ENCODE measurements at regions not wholly inside any gene's neighbourhood (a gene's known extent, or its start where the extent isn't known, plus 50 kb on each side); places are given as distances from the start of the nearest gene placed in this dataset.

DNA sequence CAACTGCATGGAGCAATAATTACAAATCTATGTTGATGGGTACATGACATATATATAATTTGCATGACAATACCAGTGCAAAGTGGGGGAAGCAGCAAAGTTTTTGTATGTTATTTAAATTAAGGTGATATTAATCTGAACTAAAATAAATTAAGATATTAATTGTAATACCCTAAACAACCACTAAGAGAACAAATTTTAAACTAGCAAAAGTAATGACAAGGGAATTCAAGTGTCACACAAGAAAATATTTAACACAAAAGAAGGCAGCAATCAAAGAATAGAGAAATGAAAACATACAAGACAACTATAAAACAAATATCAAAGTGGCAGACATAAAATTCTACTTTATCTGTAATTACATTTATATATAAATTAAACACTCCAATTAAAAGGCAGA lies 2003.4 kb downstream of the MAT2B start:
- DNase-seq, result no peak

- DNase-seq, result no peak
Measured at GRCh38 chr5:165521816-165522610, 2016.6 kb downstream of the MAT2B start.

DNA sequence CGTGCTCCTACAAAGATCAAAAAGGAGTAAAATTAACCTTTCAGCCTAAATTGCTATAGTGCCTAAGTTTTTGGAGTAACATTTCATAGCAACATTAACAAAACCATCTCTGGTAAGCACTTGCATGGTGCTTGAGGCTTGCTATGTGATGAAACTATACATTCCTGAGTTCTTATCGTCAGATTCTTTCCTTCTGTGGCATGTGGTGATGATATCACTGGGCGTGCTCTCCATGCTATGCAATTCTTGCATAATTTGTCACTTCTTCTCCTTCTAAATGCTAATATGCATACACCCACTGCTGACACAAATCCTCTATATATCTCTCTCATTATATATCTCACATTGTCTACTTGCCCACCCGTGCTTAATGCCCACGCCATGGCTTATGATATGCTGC lies 2019.9 kb downstream of the MAT2B start:
- DNase-seq, result no peak

GRCh38 chr5:165526357-165526756 lies 2020.9 kb downstream of the MAT2B start:
- no peak for DNase-seq

GRCh38 chr5:165527577-165527976 lies 2022.2 kb downstream of the MAT2B start:
- no peak for DNase-seq

- DNase-seq, result no peak
Measured at GRCh38 chr5:165538065-165538464, 2032.6 kb downstream of the MAT2B start.

DNA sequence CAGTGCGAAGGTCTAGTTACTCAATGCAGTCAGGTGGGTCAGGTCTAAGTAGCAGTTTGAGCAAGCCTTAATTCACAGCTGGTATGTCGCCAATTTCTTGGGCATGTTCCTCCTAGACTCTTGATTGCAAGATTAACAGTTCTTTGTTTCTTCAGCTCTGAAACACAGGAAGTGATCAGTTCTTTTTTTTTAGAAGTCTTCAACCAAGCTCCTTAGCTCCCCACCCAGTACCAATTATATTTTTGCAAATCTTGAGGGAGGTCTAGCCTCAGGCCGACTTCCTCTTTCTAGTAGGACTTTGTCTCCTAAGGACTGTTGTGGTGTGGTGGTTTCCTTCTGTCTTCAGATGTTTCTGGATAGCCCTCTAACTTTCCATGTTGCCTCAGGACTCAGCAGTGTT lies 2054.2 kb downstream of the MAT2B start:
- DNase-seq, result no peak

- DNase-seq, result no peak
Measured at GRCh38 chr5:165560648-165561047, 2055.2 kb downstream of the MAT2B start.

DNA sequence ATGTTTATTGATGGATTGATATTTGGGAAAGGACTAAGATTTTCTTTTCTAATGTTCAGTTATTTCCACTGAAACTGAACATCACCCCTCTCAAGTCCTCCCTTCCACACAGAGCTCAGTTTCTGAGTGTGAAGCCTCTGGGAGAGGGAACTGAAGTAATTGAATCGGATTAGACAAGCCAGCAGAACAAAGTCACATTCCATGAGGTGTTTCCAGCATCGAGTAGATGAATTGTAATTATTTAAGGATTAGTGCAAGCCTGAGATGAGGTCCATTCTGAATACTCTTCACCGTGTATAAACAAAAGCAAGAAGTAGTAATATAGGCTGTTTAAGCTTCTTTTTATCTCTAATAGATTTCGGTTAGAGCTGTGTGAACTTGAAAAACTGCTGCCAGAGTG lies 2060.5 kb downstream of the MAT2B start:
- no peak for DNase-seq

DNA sequence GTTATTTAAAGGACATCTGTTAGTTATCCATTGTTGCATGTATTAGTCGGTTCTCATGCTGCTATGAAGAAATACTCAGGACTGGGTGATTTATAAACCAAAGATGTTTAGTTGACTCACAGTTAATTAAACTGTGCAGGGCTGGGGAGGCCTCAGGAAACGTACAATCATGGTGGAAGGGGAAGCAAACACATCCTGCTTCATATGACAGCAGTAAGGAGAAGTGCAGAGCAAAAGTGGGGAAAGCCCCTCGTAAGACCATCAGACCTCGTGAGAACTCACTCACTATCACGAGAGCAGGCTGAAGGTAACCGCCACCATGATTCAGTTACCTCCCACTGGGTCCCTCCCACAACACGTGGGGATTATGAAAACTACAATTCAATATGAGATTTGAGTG lies 2064.1 kb downstream of the MAT2B start:
- DNase-seq, result no peak

GRCh38 chr5:165573445-165573844 lies 2068.0 kb downstream of the MAT2B start:
- DNase-seq, result no peak

DNA sequence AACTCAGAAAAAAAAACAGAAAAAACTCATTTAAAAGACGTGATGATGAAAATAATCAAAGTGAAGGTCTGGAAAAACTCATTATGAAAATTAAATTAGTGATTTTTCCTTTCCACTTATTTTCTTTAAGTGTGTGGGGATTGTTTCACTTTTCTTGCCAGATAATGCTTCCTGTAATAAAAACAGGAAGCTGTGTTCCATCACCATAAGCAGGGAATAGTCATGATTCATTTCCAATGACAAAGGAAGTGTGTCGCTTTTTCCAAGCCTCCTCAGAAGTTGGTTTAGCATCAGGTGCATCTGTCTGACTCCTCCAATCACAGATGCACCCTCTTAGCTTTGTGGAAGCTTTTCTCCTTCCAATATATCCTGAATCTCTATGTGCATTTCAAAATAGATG lies 2068.7 kb downstream of the MAT2B start:
- DNase-seq, result no peak

GRCh38 chr5:165576678-165577275 lies 2071.4 kb downstream of the MAT2B start:
- DNase-seq, result no peak

DNA sequence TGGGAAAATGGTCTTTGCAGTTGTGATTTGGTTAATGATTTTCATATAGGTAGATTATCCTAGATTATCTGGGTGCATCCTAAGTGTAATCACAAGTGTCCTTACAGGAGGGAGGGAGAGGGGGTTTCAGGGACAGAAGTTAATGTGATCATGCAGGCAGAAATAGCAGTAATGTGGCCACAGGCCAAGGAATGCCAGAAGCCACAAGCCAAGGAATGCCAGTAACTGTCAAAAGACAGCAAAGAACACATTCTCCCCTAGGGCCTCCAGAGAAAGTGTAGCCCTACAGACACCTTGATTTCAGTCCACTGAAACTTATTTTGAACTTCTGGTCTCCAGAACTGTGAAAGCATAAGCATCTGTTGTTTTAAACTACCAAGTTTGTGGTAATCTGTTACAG lies 2074.5 kb downstream of the MAT2B start:
- no peak for DNase-seq

GRCh38 chr5:165594693-165595092 lies 2089.3 kb downstream of the MAT2B start:
- DNase-seq, result no peak

GRCh38 chr5:165602529-165602928 lies 2097.1 kb downstream of the MAT2B start:
- no peak for DNase-seq

GRCh38 chr5:165607026-165607425 lies 2101.6 kb downstream of the MAT2B start:
- DNase-seq, result no peak

DNA sequence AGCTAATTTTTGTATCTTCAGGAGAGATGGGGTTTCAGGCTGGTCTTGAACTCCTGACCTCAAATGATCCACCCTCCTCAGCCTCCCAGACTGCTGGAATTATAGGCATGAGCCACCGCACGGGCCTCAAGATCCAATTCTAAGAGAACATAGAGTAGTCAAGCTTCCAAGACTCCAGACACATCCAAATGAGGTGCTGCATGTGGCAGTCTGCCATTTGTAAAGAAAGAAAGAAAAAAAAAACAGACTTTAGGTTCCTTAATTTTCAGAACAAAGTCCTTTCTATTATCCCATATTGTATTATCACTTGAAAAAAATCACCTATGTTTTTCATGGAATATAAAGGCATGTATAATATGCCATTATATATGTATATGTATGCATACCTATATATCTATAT lies 2104.5 kb downstream of the MAT2B start:
- no peak for DNase-seq

- DNase-seq, result no peak
Measured at GRCh38 chr5:165616490-165617405, 2111.3 kb downstream of the MAT2B start.

DNA sequence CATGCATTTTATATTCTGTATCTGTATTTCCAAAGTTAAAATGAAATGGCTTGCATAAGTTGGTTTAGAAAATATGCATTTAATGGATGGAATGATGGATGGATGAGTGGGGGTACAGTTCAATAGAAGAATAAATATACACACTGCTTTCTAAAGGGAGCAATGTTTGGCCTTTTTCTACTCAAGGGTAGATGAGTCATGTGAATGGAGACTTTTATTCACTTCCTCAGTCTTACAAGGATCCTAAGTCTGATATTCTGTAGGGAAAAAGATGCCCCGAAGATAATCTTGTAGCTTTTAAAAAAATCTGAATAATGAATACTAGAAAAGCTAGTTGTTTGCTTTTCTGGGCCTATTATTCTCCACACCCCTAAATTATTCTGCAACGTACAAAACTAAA lies 2112.1 kb downstream of the MAT2B start:
- DNase-seq, result no peak

DNA sequence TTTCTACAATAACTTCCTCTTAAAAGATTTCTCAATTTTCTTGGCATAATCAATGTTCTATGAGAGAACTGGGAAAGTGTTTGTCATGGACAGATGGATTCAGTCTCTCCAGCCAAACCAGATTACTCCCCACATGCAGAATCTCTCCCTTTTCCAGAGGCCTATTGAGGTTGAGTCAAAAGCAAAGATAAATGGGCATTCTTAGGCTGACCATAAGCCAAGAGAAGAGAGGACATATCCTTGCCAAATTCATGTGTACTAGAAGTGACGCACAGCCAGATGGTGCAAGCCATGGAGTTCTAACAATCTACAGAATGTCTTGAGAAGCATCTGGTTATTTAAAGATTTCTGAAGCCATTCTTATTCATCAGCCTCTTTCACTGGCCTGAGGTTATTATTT lies 2115.0 kb downstream of the MAT2B start:
- DNase-seq, result no peak

- peak; percentile 4 for DNase-seq
Measured at GRCh38 chr5:165622864-165623536, 2117.6 kb downstream of the MAT2B start.

All from NCI-H2029 treated with DMSO at 0.1 percent for 48 hours (cell line).